Tibial nerve (tissue), 4 donors: ENCODE measurements at regions not wholly inside any gene's neighbourhood (a gene's known extent, or its start where the extent isn't known, plus 50 kb on each side); places are given as distances from the start of the nearest gene placed in this dataset.

Experiments used
- CTCF ChIP-seq, 5 experiments: fragments of 200-600 bp in 3 of 5; fragments of 450-650 bp in 2 of 5; sonication (generic) in 3 of 5; IDR thresholded peaks; one replicate each; pipeline ENCODE4 v1.5.1; 2016 to 2019; ENCODE audit warnings: antibody characterized with exemption in 5 of 5, mild to moderate bottlenecking in 3 of 5, moderate library complexity in 2 of 5
- EP300 ChIP-seq, 2 donors: sonication (generic); formaldehyde crosslinking; IDR thresholded peaks; one replicate each; pipeline ENCODE4 v1.6.1; 2017; ENCODE audit warnings: antibody characterized with exemption in 2 of 2, mild to moderate bottlenecking in 1 of 2
- POLR2A ChIP-seq, 2 donors: fragments of 450-650 bp; IDR thresholded peaks; one replicate each; pipeline ENCODE4 v1.6.1; 2017; ENCODE audit warnings: antibody characterized with exemption in 2 of 2, mild to moderate bottlenecking in 2 of 2, moderate library complexity in 2 of 2

DNA sequence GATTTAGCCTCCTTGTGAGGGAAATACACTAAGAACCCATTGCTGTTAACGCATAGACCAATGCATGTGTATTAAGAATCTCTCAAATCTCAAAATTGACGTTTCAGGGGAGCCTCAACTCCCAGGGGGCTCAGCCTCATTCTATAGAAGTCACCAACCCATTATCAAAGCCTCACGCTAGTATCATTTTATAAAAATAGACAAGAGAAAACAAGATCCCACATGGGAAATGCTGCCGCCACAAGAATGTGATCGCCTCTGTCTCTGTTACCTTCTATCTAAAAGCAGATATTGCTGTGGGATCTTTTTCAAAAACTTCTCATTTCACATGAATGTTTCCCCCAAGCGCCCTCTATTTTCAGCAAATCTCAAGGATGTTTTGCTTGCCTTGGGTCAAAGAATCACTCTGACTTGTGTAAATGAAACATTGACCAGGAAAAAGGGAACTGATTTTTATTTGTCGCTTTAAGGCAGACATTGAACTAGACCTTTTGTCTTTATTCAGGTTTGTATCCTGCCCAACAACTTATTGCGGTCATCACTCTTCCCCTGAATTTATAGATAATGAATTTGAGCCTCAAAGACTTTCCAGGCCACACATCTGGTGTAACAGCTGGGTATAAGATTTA is 679.0 kb upstream of the ID2 start:
- TF ChIP-seq POLR2A (IDR thresholded peaks at IDR 0.05) (no peak), CTCF (IDR thresholded peaks at IDR 0.05) (no peak), EP300 (IDR thresholded peaks at IDR 0.05) (no peak)
